Aorta (tissue), 5 donors: ENCODE measurements at regions not wholly inside any gene's neighbourhood (a gene's known extent, or its start where the extent isn't known, plus 50 kb on each side); places are given as distances from the start of the nearest gene placed in this dataset.

Source experiments
- ATAC-seq: fragments of 200-7000 bp; cut with Tn5 transposase; one replicate; pipeline ENCODE4 v1.9.1; 2022; ENCODE audit warnings: moderate library complexity; ENCODE audit not compliant: low FRiP score
- DNase-seq, 2 donors: peaks; one replicate each; pipeline ENCODE4 v3.0.0-alpha.2; 2020
- H3K27ac ChIP-seq, 2 donors: one replicate each; pipeline ENCODE4 v1.5.1; 2013; ENCODE audit warnings: low read length in 2 of 2, mild to moderate bottlenecking in 2 of 2, moderate library complexity in 2 of 2, control low read depth in 1 of 2, inconsistent platforms in 1 of 2, low read depth in 1 of 2
- H3K27me3 ChIP-seq, 2 donors: one replicate each; pipeline ENCODE4 v1.6.1; 2013; ENCODE audit warnings: control low read depth in 1 of 2, low read length in 1 of 2, mild to moderate bottlenecking in 1 of 2, moderate library complexity in 1 of 2; ENCODE audit not compliant: insufficient read depth in 2 of 2, control insufficient read depth in 1 of 2
- H3K36me3 ChIP-seq, 2 donors: one replicate each; pipeline ENCODE4 v1.6.1; 2013; ENCODE audit warnings: control low read depth in 1 of 2, low read length in 1 of 2, mild to moderate bottlenecking in 1 of 2; ENCODE audit not compliant: insufficient read depth in 2 of 2, control insufficient read depth in 1 of 2
- H3K4me1 ChIP-seq, 2 donors: one replicate each; pipeline ENCODE4 v1.6.1; 2013; ENCODE audit warnings: low read length in 2 of 2, control low read depth in 1 of 2, mild to moderate bottlenecking in 1 of 2, moderate library complexity in 1 of 2; ENCODE audit not compliant: insufficient read depth in 2 of 2, control insufficient read depth in 1 of 2
- H3K4me3 ChIP-seq, 2 donors: one replicate each; pipeline ENCODE4 v1.5.1; 2013; ENCODE audit warnings: low read length in 2 of 2, control low read depth in 1 of 2, mild to moderate bottlenecking in 1 of 2
- H3K9me3 ChIP-seq: one replicate; pipeline ENCODE4 v1.6.1; 2013; ENCODE audit warnings: mild to moderate bottlenecking, low read length; ENCODE audit not compliant: control insufficient read depth
- WGBS, 2 donors: extraction: QIAGEN DNeasy Blood & Tissue Kit; methylation state at CpG; one replicate each; pipeline ENCODE4 v1.1.7; 2013; 5-methylcytosine and 5-hydroxymethylcytosine counted together
- intact Hi-C, 2 donors: fragments of 100-400 bp; cut with DNase I; formaldehyde crosslinking; loops; one replicate each; pipeline versions ENCODE4 v1.14.2 to v1.15.0; 2022
- donor health status: healthy with polysubstance abuse.
- donor health status: Bipolar disorder and iron deficiency.
- donor health status: DM: no; HTN: no; CAD: no.
- donor health status: DM: no; HTN: no; CAD: no.
- donor health status: DM: yes; HTN: yes; CAD: no.

GRCh38 chr10:124263726-124264125 lies 155.0 kb downstream of the OAT start:
- intact Hi-C loops: loop anchor here (2.0 to 10.0 kb wide), 5 partner anchors 121 to 269 kb away; no protein-coding TSS in a partner anchor
- Histone ChIP-seq H3K27ac (no peak overlapping the region), H3K36me3 (no peaks in the 10 kb centered on the region), H3K27me3 (no peaks in the 10 kb centered on the region), H3K9me3 (no peaks in the 10 kb centered on the region), H3K4me1 (no peaks in the 10 kb centered on the region), H3K4me3 (no peak overlapping the region)
- DNase-seq (peak in 1 of 2 donors; percentile 30), ATAC-seq (no peak)
- WGBS, 2 donors: 92 to 96% methylated on average over 5 of the region's 5 CpGs

- H3K4me1 ChIP-seq: no peaks in the 10 kb centered on the region
- H3K9me3 ChIP-seq: no peaks in the 10 kb centered on the region
- H3K4me3 ChIP-seq: no peak overlapping the region
- no peaks in the 10 kb centered on the region for H3K36me3 ChIP-seq
- intact Hi-C loops: loop anchor here (2.0 to 10.0 kb wide), 5 partner anchors 122 to 268 kb away; no protein-coding TSS in a partner anchor
- H3K27me3 ChIP-seq: no peaks in the 10 kb centered on the region
- DNase-seq (peak in 1 of 2 donors; percentile 57), ATAC-seq (no peak)
- H3K27ac ChIP-seq: no peak overlapping the region
- WGBS, 2 donors: 89 to 95% methylated on average over 7 of the region's 7 CpGs
These were observed 155.8 kb downstream of the OAT start for GRCh38 chr10:124262971-124263370.

- 78 to 82% methylated on average over 11 of the region's 11 CpGs for WGBS, 2 donors
- H3K4me1 ChIP-seq: no peaks in the 10 kb centered on the region
- H3K27me3 ChIP-seq: no peaks in the 10 kb centered on the region
- no peaks in the 10 kb centered on the region for H3K36me3 ChIP-seq
- DNase-seq (peak in 1 of 2 donors; percentile 64), ATAC-seq (peak; percentile 6)
- no peak overlapping the region for H3K4me3 ChIP-seq
- no peak overlapping the region for H3K27ac ChIP-seq
- intact Hi-C loops: loop anchor here (2.0 to 10.0 kb wide), 5 partner anchors 122 to 268 kb away; no protein-coding TSS in a partner anchor
- no peaks in the 10 kb centered on the region for H3K9me3 ChIP-seq
These were observed 156.4 kb downstream of the OAT start for GRCh38 chr10:124262234-124262865.

- no peak overlapping the region for H3K4me3 ChIP-seq
- peak in 1 of 2 donors; percentile 74 for DNase-seq
- H3K4me1 ChIP-seq: no peaks in the 10 kb centered on the region
- H3K27me3 ChIP-seq: no peaks in the 10 kb centered on the region
- H3K9me3 ChIP-seq: no peaks in the 10 kb centered on the region
- H3K27ac ChIP-seq: no peak overlapping the region
- H3K36me3 ChIP-seq: no peaks in the 10 kb centered on the region
- ATAC-seq: peak; percentile 38
- intact Hi-C loops: no loop called here
- WGBS, 2 donors: 83 to 91% methylated on average over 7 of the region's 7 CpGs
These were observed 159.4 kb downstream of the OAT start for GRCh38 chr10:124259139-124259825.

GRCh38 chr10:124257781-124258180 lies 160.9 kb downstream of the OAT start:
- Histone ChIP-seq H3K27me3 (no peaks in the 10 kb centered on the region), H3K36me3 (no peaks in the 10 kb centered on the region), H3K4me3 (no peak overlapping the region), H3K27ac (no peak overlapping the region), H3K4me1 (no peaks in the 10 kb centered on the region), H3K9me3 (no peaks in the 10 kb centered on the region)
- intact Hi-C loops: no loop called here
- ATAC-seq (no peak), DNase-seq (no peak)
- 90 to 93% methylated on average over 6 of the region's 6 CpGs for WGBS, 2 donors

- no peak for ATAC-seq
- Histone ChIP-seq H3K9me3 (no peaks in the 10 kb centered on the region), H3K4me3 (no peak overlapping the region), H3K27ac (no peak overlapping the region), H3K36me3 (no peaks in the 10 kb centered on the region), H3K27me3 (no peaks in the 10 kb centered on the region), H3K4me1 (no peaks in the 10 kb centered on the region)
- 63 to 90% methylated on average over 6 of the region's 6 CpGs for WGBS, 2 donors
- intact Hi-C loops: no loop called here
- no peak for DNase-seq
These were observed 162.6 kb downstream of the OAT start for GRCh38 chr10:124256151-124256550.

GRCh38 chr10:124255556-124255955 lies 162.2 kb upstream of the CHST15 start:
- ATAC-seq (no peak), DNase-seq (no peak)
- Histone ChIP-seq H3K27me3 (no peaks in the 10 kb centered on the region), H3K4me3 (no peak overlapping the region), H3K9me3 (no peaks in the 10 kb centered on the region), H3K4me1 (no peaks in the 10 kb centered on the region), H3K36me3 (no peaks in the 10 kb centered on the region), H3K27ac (no peak overlapping the region)
- WGBS, 2 donors: 66 to 81% methylated on average over 5 of the region's 5 CpGs
- intact Hi-C loops: no loop called here

- WGBS, 2 donors: 81 to 86% methylated on average over 8 of the region's 8 CpGs
- ATAC-seq (no peak), DNase-seq (peak in 1 of 2 donors; percentile 49)
- Histone ChIP-seq H3K9me3 (no peaks in the 10 kb centered on the region), H3K4me3 (no peak overlapping the region), H3K27ac (no peak overlapping the region), H3K27me3 (no peaks in the 10 kb centered on the region), H3K4me1 (no peaks in the 10 kb centered on the region), H3K36me3 (no peaks in the 10 kb centered on the region)
- intact Hi-C loops: no loop called here
These were observed 161.1 kb upstream of the CHST15 start for GRCh38 chr10:124254490-124254889.

- Histone ChIP-seq H3K4me1 (no peaks in the 10 kb centered on the region), H3K4me3 (no peak overlapping the region), H3K27ac (no peak overlapping the region), H3K9me3 (no peaks in the 10 kb centered on the region), H3K36me3 (no peaks in the 10 kb centered on the region), H3K27me3 (no peaks in the 10 kb centered on the region)
- DNase-seq: no peak
- 30 to 33% methylated on average over 1 of the region's 1 CpG for WGBS, 2 donors
- intact Hi-C loops: no loop called here
- ATAC-seq: no peak
These were observed 159.6 kb upstream of the CHST15 start for GRCh38 chr10:124253006-124253405.
